ENCODE measurements at regions not wholly inside any gene's neighbourhood (a gene's known extent, or its start where the extent isn't known, plus 50 kb on each side); places are given as distances from the start of the nearest gene placed in this dataset.

DNA sequence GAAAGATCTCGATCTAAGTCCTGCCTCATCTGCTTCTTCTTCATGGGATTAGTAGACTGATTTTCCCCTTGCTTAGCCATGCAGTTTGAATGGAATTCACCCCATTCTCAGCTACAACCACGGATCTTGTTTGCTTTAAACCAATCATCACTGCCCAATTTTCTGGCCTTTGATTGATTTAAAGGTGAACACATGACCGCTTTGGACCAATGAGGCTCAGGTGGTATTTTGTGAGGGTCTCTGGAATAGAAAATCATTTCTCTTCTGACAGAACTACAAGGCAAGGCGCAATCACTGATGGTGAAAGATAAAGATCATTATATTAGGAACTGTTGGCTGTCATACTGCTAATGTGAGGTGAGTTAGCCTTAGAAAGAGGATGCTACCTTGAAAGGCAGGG lies 213.0 kb upstream of the PLEKHG7 start:
- TF ChIP-seq CTCF (conservative IDR thresholded peaks at IDR 0.05), result no peak
- TF ChIP-seq EZH2 (IDR thresholded peaks at IDR 0.05; ENCODE audit: low read depth), result no peak
